ENCODE measurements at regions not wholly inside any gene's neighbourhood (a gene's known extent, or its start where the extent isn't known, plus 50 kb on each side); places are given as distances from the start of the nearest gene placed in this dataset.
"Not testable (repeated sequence)": the region's sequence is repeated elsewhere in the genome, so short reads cannot be mapped to it uniquely, and the experiment has no call there.

DNA sequence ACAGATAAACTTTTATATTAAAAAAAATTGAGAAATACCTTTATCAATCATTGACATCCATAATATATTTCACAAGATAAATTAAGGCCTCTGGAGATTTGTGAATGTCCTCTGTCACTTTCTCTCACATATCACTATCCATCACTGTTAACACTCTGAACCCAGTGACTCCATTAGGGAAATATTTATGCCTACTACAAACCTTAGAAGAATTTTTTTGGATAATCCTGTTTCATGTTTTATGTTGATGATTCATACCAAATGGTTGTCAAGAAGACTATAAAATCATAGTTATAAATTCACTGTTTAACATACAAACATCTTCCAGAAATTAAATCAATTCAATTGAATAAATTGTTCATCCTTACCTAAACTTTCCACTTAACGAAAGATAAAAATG lies 357.6 kb upstream of the CDH10 start:
- no peak for DNase-seq (ENCODE audit: low read depth)
- TF ChIP-seq, protein P1, sequence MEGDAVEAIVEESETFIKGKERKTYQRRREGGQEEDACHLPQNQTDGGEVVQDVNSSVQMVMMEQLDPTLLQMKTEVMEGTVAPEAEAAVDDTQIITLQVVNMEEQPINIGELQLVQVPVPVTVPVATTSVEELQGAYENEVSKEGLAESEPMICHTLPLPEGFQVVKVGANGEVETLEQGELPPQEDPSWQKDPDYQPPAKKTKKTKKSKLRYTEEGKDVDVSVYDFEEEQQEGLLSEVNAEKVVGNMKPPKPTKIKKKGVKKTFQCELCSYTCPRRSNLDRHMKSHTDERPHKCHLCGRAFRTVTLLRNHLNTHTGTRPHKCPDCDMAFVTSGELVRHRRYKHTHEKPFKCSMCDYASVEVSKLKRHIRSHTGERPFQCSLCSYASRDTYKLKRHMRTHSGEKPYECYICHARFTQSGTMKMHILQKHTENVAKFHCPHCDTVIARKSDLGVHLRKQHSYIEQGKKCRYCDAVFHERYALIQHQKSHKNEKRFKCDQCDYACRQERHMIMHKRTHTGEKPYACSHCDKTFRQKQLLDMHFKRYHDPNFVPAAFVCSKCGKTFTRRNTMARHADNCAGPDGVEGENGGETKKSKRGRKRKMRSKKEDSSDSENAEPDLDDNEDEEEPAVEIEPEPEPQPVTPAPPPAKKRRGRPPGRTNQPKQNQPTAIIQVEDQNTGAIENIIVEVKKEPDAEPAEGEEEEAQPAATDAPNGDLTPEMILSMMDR (conservative IDR thresholded peaks at IDR 0.05; ENCODE audit: control insufficient read depth, insufficient read depth, low read depth, low read length): no peak
- H3K4me3 ChIP-seq (ENCODE audit: control insufficient read depth, low read depth, low read length): no peak overlapping the region

DNA sequence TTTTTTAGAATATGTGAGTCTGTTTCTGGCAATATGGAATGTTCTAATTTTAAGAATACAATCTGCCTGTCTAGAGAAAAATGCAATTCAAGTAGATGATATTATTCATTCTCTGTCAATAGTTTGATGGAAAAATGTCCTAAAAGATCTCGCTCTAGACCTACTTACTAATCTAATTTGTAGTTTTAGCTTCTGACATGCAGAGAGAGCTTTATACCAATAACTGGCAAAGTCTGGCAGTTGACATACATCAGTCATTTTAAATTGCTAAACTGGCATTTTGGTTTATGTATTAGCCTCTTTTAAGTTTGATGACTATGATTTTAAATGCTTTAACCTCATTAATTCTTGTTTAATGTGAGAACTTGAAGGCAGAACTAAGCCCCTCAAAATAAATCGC lies 355.0 kb upstream of the CDH10 start:
- TF ChIP-seq, protein P1 (conservative IDR thresholded peaks at IDR 0.05; ENCODE audit: control insufficient read depth, insufficient read depth, low read depth, low read length): no peak
- no peak overlapping the region for H3K4me3 ChIP-seq (ENCODE audit: control insufficient read depth, low read depth, low read length)
- no peak for DNase-seq (ENCODE audit: low read depth)

DNA sequence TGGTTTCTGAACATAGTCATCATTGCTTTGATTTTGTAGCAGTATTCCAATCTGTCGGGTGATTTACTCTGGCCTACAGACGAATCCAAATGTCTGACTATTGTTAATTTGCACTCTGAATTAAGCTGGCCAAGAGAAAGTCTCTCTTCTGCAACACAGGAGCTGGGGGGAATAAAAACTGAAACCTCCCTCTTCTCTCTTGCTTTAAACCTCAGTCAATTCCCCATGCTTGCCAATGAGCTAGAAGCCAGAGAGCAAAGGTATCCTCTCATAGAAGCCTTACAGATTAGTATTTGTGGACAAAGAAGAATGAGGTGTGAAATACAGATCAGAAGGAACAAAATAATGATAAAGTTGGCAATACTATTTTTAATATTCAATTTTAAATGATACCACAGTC lies 353.9 kb upstream of the CDH10 start:
- no peak overlapping the region for H3K4me3 ChIP-seq (ENCODE audit: control insufficient read depth, low read depth, low read length)
- TF ChIP-seq, protein P1 (conservative IDR thresholded peaks at IDR 0.05; ENCODE audit: control insufficient read depth, insufficient read depth, low read depth, low read length): no peak
- DNase-seq (ENCODE audit: low read depth): no peak

DNA sequence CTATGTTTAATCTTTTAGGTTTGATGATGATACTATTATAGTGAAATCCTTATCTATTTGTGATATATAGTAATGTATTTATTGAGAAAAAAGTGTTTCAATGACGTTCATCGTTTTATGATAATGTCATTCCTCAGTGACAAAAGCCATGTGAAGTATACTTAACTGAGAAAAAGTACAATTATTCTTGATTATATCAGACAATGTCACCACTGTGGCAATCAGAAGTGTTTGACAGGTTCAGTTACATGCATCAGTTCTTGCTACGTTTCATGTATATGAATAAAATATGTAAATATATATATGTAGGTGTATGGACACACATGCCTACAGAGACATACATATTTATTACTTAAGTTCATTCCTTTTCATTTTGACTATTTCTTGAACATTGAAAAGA lies 341.5 kb upstream of the CDH10 start:
- no peak overlapping the region for H3K4me3 ChIP-seq (ENCODE audit: control insufficient read depth, low read depth, low read length)
- TF ChIP-seq, protein P1 (conservative IDR thresholded peaks at IDR 0.05; ENCODE audit: control insufficient read depth, insufficient read depth, low read depth, low read length): no peak
- no peak for DNase-seq (ENCODE audit: low read depth)

DNA sequence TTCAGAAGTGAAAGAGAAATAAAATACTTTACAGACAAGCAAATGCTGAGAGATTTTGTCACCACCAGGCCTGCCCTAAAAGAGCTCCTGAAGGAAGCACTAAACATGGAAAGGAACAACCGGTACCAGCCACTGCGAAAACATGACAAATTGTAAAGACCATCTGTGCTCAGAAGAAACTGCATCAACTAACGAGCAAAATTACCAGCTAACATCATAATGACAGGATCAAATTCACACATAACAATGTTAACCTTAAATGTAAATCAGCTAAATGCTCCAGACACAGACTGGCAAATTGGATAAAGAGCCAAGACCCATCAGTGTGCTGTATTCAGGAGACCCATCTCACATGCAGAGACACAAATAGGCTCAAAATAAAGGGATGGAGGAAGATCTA lies 333.8 kb upstream of the CDH10 start:
- not testable (repeated sequence) for DNase-seq (ENCODE audit: low read depth); H3K4me3 ChIP-seq (ENCODE audit: control insufficient read depth, low read depth, low read length)

DNA sequence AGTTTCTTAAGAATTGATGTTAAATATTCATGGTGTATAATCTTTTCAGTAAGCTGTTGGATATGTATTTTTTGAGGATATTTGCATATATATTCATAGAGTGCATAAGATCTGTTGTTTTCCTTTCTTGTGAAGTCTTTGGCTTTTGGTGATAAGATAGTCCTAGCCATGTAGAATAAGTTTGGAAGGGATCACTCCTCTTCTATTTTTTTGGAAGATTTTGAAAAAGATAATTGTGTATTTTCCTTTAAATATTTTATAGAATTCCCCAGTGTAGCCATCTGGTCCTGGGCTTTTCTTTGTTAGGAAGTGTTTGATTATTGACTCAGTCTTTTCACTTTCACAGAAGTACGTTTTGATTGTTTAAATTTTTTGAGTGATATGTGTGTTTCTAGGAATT lies 318.8 kb upstream of the CDH10 start:
- TF ChIP-seq, protein P1 (conservative IDR thresholded peaks at IDR 0.05; ENCODE audit: control insufficient read depth, insufficient read depth, low read depth, low read length): no peak
- H3K4me3 ChIP-seq (ENCODE audit: control insufficient read depth, low read depth, low read length): no peak overlapping the region
- no peak for DNase-seq (ENCODE audit: low read depth)

DNA sequence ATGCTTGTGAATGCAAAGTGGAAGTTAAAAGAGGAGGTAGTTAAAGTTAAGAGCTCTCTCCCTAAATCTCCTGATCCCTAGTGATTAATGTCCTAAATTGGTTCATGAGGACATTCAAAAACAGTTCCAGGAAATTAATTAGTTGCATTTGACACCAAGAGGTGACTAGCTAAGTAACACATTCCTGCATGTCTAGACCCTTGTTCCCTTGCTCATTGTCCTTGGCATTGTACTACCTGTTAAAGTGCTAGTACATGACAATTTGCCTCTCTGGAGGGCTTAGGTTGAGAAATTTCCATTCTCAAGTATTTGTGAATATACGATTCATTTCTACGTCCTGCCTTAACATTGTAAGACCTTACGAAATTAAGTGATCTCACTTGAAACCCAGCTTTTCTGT lies 278.6 kb upstream of the CDH10 start:
- H3K4me3 ChIP-seq (ENCODE audit: control insufficient read depth, low read depth, low read length): no peak overlapping the region
- no peak for DNase-seq (ENCODE audit: low read depth)
- TF ChIP-seq, protein P1 (conservative IDR thresholded peaks at IDR 0.05; ENCODE audit: control insufficient read depth, insufficient read depth, low read depth, low read length): no peak

Measured in fibroblast of mammary gland (primary cell).